Neural crest cell (in vitro differentiated cells): ENCODE measurements at regions not wholly inside any gene's neighbourhood (a gene's known extent, or its start where the extent isn't known, plus 50 kb on each side); places are given as distances from the start of the nearest gene placed in this dataset.
"Not testable (repeated sequence)": the region's sequence is repeated elsewhere in the genome, so short reads cannot be mapped to it uniquely, and the experiment has no call there.

Experiments
- DNase-seq: peaks from one replicate; pipeline ENCODE4 v3.0.0; 2021; ENCODE audit warnings: low read depth, mixed read lengths, low spot score
- H3K27ac Mint-ChIP-seq: one replicate; pipeline ENCODE4 v1.8.0; 2021; ENCODE audit warnings: mild to moderate bottlenecking, mixed read lengths; ENCODE audit not compliant: unreplicated experiment
- H3K27me3 Mint-ChIP-seq: 2 replicates; pipeline ENCODE4 v1.8.0; 2021; ENCODE audit warnings: low read depth, mild to moderate bottlenecking, mixed read lengths
- H3K36me3 Mint-ChIP-seq: 2 replicates; pipeline ENCODE4 v1.8.0; 2021; ENCODE audit warnings: low read depth, mild to moderate bottlenecking, mixed read lengths
- H3K4me1 Mint-ChIP-seq: 2 replicates; pipeline ENCODE4 v1.8.0; 2021; ENCODE audit warnings: mixed read lengths
- H3K4me3 Mint-ChIP-seq: one replicate; pipeline ENCODE4 v1.8.0; 2021; ENCODE audit warnings: mild to moderate bottlenecking, mixed read lengths
- H3K9me3 Mint-ChIP-seq: 2 replicates; pipeline ENCODE4 v1.8.0; 2021; ENCODE audit warnings: mixed read lengths
- TF ChIP-seq, protein P1 (sequence below): fragments of 200-600 bp; sonication (generic); conservative IDR thresholded peaks from 2 replicates; pipeline ENCODE4 v1.5.0; 2021; ENCODE audit warnings: antibody characterized with exemption, mild to moderate bottlenecking

DNA sequence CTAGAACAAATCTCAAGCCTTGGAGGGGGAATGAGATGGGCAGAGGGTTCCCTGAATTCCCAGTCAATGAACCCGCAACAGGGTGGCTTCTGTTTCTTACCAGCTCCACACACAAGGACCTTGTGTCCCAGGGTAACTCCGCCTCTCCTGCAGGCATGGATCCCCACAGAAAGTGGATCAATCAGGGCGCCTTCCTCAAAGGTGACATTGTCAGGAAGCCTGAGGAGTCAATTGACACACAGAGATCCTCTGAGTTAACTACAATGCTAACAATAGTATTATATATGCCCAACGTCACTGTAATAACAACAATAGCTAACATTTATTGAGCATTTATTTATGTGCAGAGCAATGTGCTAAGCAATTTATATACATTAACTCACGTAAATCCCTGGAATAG is 98.8 kb downstream of the TRIM69 start:
- H3K4me3 Mint-ChIP-seq, H3K36me3 Mint-ChIP-seq, H3K27ac Mint-ChIP-seq, H3K9me3 Mint-ChIP-seq, H3K27me3 Mint-ChIP-seq, DNase-seq, H3K4me1 Mint-ChIP-seq: not testable (repeated sequence)

DNA sequence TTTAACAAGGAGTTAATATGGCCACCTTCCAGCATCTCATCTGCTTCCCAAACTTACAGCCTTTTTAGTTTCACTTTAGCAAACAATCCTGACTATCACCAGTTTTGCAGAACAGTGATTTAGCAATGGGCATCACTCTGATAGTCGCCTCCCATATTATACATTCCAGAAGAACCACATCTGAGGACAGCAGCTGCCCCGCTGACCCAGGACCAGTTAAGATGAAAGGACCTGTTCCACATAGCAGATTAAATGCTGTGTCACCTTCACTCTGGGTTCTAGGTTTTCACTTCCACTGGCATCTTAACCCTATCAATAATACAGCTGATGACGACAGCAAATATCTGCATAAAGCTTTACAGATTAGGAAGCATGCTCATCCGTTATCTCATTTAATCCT is 99.8 kb downstream of the TRIM69 start:
- no peak overlapping the region for H3K4me3 Mint-ChIP-seq
- no peak for DNase-seq
- H3K27me3 Mint-ChIP-seq, result no peaks in the 10 kb centered on the region
- no peaks in the 10 kb centered on the region for H3K9me3 Mint-ChIP-seq
- no peaks in the 10 kb centered on the region for H3K36me3 Mint-ChIP-seq
- no peak overlapping the region for H3K27ac Mint-ChIP-seq
- H3K4me1 Mint-ChIP-seq, result no peaks in the 10 kb centered on the region
- TF ChIP-seq, protein P1, sequence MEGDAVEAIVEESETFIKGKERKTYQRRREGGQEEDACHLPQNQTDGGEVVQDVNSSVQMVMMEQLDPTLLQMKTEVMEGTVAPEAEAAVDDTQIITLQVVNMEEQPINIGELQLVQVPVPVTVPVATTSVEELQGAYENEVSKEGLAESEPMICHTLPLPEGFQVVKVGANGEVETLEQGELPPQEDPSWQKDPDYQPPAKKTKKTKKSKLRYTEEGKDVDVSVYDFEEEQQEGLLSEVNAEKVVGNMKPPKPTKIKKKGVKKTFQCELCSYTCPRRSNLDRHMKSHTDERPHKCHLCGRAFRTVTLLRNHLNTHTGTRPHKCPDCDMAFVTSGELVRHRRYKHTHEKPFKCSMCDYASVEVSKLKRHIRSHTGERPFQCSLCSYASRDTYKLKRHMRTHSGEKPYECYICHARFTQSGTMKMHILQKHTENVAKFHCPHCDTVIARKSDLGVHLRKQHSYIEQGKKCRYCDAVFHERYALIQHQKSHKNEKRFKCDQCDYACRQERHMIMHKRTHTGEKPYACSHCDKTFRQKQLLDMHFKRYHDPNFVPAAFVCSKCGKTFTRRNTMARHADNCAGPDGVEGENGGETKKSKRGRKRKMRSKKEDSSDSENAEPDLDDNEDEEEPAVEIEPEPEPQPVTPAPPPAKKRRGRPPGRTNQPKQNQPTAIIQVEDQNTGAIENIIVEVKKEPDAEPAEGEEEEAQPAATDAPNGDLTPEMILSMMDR, result no peak

DNA sequence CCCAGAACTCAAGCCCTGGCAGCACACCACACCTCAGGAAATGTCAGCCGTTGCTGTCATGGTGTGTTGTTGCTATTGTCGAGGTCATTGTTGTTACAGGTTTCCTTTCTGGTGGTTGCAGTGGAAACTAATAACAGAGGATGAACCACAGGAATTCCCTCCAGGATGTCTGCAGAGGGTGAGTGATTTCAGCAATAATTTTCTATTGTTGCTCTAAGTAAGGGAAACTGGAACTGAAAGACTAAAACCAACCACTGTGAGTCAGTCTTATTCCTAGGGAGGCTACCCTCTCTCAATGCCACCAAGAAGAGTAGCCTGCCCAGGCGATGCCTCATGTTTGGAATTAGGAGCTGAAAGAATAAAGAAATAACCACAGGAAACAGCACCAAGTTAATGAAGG is 102.6 kb downstream of the TRIM69 start:
- not testable (repeated sequence) for H3K27me3 Mint-ChIP-seq, H3K4me3 Mint-ChIP-seq, H3K27ac Mint-ChIP-seq, DNase-seq, H3K36me3 Mint-ChIP-seq, H3K4me1 Mint-ChIP-seq, H3K9me3 Mint-ChIP-seq

DNA sequence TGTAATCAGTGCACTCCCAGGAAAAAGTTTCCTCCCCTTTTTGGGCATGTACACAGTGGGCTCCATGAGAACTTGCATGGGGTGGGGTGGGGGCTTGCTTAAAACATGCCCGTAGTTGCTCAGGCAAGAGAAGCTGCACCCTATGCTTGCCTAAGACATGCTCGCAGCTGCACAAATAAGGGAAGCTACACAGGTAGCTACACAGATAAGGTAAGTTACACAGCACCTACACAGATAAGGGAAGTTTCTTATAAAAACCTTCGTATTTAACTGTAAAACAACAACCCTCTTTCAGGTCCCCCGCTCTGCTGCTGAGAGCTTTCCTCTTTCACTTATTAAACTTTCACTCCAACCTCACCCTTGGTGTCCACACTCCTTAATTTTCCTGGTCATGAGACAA is 105.4 kb downstream of the TRIM69 start:
- H3K36me3 Mint-ChIP-seq, H3K27ac Mint-ChIP-seq, H3K9me3 Mint-ChIP-seq, H3K4me1 Mint-ChIP-seq, H3K4me3 Mint-ChIP-seq, DNase-seq, H3K27me3 Mint-ChIP-seq: not testable (repeated sequence)

DNA sequence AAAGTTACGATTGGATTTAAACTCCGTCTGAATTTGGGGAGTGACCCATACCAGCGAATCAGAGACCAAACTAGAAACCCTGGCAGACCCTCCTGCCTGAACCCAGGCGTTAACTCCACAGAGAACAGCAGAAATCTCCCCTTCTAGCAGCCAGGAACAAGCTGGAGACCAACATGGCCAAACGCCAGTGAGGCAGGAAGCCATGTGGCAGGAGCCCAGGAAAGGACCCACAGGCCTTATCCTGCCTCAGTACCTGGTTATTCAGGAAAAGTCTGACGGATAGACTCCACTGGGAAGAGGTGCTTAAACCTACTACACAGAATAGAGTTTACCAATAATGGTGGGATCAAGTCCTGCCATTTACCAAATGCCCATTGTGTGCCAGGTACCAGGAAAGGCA is 106.6 kb downstream of the TRIM69 start:
- not testable (repeated sequence) for H3K9me3 Mint-ChIP-seq, H3K36me3 Mint-ChIP-seq, H3K4me3 Mint-ChIP-seq, DNase-seq, H3K27ac Mint-ChIP-seq, H3K27me3 Mint-ChIP-seq, H3K4me1 Mint-ChIP-seq

DNA sequence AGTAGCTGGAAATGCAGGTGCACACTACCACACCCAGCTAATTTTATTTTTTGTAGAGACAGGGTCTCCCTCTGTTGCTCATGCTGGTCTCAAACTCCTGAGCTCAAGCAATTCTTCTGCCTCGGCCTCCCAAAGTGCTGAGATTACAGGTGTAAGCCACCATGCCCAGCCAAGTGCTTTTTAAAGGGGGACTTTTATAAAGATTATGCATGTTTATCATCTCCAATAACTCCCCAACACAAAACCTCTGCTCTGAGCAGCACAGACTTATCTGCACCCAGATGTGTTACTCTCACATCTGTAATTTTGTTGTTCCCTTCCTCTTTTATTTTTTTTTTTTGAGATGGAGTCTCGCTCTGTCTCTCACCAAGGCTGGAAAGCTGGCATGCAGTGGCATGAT is 108.6 kb downstream of the TRIM69 start:
- DNase-seq, H3K4me1 Mint-ChIP-seq, H3K4me3 Mint-ChIP-seq, H3K27me3 Mint-ChIP-seq, H3K9me3 Mint-ChIP-seq, H3K36me3 Mint-ChIP-seq, H3K27ac Mint-ChIP-seq: not testable (repeated sequence)

DNA sequence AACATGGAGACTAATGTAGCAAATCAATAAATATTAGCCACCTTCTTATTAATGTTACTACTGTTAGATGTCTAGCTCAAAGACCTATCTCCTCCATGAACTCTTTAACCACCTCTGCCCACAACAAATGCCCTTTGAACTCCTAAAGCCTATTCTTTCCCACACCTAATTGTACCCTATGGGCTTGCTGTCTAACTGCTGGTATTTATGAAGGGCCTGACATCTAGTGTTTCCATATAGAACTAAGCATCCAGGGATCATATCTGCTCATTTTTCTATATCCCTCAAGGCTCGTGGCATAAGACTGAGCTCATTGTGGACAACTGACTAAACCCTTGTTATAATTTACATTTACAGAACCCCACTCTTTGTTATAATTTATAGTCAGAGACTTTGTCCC is 109.8 kb downstream of the TRIM69 start:
- not testable (repeated sequence) for H3K9me3 Mint-ChIP-seq, H3K27ac Mint-ChIP-seq, H3K4me3 Mint-ChIP-seq, H3K36me3 Mint-ChIP-seq, H3K4me1 Mint-ChIP-seq, DNase-seq, H3K27me3 Mint-ChIP-seq

DNA sequence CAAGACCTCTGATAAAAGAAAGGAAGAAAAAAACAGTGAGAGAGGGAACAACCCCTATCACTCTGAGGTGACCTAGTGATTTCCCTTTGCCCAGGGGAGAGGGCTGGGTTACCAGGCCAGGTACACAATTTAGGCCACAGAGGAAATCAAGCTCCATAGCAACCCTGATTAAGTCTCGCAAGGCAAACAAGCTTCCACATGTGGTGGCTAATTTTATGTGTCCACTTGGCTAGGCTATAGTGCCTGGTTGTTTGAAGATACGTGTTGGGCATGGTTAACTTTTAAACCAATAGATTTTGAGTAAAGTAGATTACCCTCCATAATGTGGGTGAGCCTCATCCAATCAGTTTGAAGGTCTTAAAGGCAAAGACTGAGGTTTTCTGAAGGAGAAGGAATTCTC is 108.9 kb upstream of the TERB2 start:
- not testable (repeated sequence) for H3K27me3 Mint-ChIP-seq, H3K4me1 Mint-ChIP-seq, H3K36me3 Mint-ChIP-seq, H3K9me3 Mint-ChIP-seq, H3K27ac Mint-ChIP-seq, H3K4me3 Mint-ChIP-seq, DNase-seq

DNA sequence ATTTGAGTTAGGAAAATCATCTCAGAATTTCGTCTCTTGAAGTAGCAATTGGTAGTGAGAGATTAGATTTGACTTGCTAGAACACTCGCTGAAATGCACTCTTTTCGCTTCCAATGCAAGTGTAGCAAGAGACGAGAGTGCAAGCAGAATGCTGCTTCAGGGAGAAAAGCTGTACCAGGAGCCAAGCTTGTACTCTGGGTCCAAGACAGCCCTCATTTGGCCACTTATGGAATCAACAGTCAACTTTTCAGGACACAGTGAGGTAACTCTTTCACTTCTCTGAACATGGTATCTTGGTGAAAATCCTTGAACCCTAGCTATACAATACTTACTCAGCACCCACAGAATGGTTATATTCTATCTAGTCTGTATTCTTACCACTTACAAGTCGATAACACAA is 107.6 kb upstream of the TERB2 start:
- H3K4me1 Mint-ChIP-seq, H3K27me3 Mint-ChIP-seq, H3K4me3 Mint-ChIP-seq, DNase-seq, H3K9me3 Mint-ChIP-seq, H3K36me3 Mint-ChIP-seq, H3K27ac Mint-ChIP-seq: not testable (repeated sequence)

DNA sequence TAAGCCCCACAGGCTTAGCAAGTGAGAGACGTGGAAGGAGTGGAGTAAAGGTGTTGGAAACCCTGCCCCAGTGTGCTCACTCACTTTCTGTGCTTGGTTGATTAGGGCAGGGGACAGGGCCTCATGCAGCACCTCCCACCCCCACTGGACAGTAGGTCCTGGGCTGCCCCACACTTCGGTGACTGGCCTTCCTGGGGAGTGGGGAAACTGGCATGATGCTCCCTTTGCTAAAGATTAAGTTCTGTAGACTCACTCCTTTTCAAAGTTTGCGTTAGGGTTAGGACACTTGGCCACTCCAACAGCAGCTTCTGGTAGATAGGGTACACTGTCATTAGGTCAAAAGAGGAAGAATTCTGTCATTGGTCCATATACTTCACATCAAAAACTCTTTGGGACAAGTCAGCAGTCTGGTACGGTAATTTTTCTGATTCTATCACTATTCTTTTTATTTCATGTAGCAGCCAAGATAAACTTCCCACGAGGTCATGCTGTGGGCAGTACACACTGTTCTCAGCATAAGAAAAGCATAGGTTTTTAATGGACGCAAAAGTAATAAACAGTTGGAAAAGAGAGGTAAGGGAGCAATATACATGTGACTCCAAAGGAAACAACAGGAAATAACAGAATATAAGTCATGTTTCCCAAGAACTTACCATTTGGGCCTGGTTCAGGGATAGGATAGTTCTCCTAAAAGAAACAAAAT is 106.6 kb upstream of the TERB2 start:
- H3K4me1 Mint-ChIP-seq, H3K4me3 Mint-ChIP-seq, H3K36me3 Mint-ChIP-seq, DNase-seq, H3K27ac Mint-ChIP-seq, H3K9me3 Mint-ChIP-seq: not testable (repeated sequence)
- peaks cover 12% of the 10 kb centered on the region for H3K27me3 Mint-ChIP-seq
